Breast epithelium (tissue), 3 donors: ENCODE measurements at regions not wholly inside any gene's neighbourhood (a gene's known extent, or its start where the extent isn't known, plus 50 kb on each side); places are given as distances from the start of the nearest gene placed in this dataset.

Experiments used
- POLR2A ChIP-seq: fragments of 450-650 bp; IDR thresholded peaks from one replicate; pipeline ENCODE4 v1.6.1; 2016; ENCODE audit warnings: antibody characterized with exemption, mild to moderate bottlenecking, moderate library complexity
- POLR2AphosphoS5 ChIP-seq, 3 donors: sonication (generic); formaldehyde crosslinking; IDR thresholded peaks; one replicate each; pipeline ENCODE4 v1.6.1; 2017; ENCODE audit warnings: antibody characterized with exemption in 3 of 3
- TF ChIP-seq, protein P1 (sequence below), 3 donors: fragments of 450-650 bp; IDR thresholded peaks; one replicate each; pipeline ENCODE4 v1.5.1; 2016 to 2017; ENCODE audit warnings: antibody characterized with exemption in 3 of 3, mild to moderate bottlenecking in 3 of 3, moderate library complexity in 3 of 3

- TF ChIP-seq, protein P1, sequence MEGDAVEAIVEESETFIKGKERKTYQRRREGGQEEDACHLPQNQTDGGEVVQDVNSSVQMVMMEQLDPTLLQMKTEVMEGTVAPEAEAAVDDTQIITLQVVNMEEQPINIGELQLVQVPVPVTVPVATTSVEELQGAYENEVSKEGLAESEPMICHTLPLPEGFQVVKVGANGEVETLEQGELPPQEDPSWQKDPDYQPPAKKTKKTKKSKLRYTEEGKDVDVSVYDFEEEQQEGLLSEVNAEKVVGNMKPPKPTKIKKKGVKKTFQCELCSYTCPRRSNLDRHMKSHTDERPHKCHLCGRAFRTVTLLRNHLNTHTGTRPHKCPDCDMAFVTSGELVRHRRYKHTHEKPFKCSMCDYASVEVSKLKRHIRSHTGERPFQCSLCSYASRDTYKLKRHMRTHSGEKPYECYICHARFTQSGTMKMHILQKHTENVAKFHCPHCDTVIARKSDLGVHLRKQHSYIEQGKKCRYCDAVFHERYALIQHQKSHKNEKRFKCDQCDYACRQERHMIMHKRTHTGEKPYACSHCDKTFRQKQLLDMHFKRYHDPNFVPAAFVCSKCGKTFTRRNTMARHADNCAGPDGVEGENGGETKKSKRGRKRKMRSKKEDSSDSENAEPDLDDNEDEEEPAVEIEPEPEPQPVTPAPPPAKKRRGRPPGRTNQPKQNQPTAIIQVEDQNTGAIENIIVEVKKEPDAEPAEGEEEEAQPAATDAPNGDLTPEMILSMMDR (IDR thresholded peaks at IDR 0.05): no peak
- TF ChIP-seq POLR2AphosphoS5 (IDR thresholded peaks at IDR 0.05): no peak
- TF ChIP-seq POLR2A: no peak
Observed at GRCh38 chrX:87425618-87426017, 92.0 kb upstream of the KLHL4 start.
